GM12892 (cell line): ENCODE measurements at regions not wholly inside any gene's neighbourhood (a gene's known extent, or its start where the extent isn't known, plus 50 kb on each side); places are given as distances from the start of the nearest gene placed in this dataset.

Source experiments
- DNase-seq: peaks from one replicate; pipeline ENCODE4 v3.0.0; 2011; ENCODE audit not compliant: insufficient read length
- FAIRE-seq: peaks from 2 replicates; lab custom pipeline; 2011; peaks lifted over from hg19 to GRCh38; lab: Jason Lieb, UNC
- POLR2A ChIP-seq: IDR thresholded peaks from 2 replicates; pipeline ENCODE4 v1.6.1; 2011; ENCODE audit warnings: low read depth, low read length, control low read depth
- POLR2AphosphoS5 ChIP-seq: IDR thresholded peaks from 2 replicates; pipeline ENCODE4 v1.6.1; 2011; ENCODE audit warnings: low read depth, low read length, control low read depth
- TAF1 ChIP-seq: IDR thresholded peaks from 2 replicates; pipeline ENCODE4 v1.6.1; 2011; ENCODE audit warnings: low read depth, mild to moderate bottlenecking, control low read depth, low read length, borderline replicate concordance

- FAIRE-seq, result no peak
Observed at GRCh38 chr2:191738003-191738402, 60.1 kb downstream of the NABP1 start.

GRCh38 chr2:191738667-191739066 is 60.7 kb downstream of the NABP1 start:
- TF ChIP-seq TAF1 (no peak), POLR2AphosphoS5 (no peak), POLR2A (no peak)
- FAIRE-seq (no peak), DNase-seq (no peak)

More at GRCh38 chr2:191738003-191738402, 60.1 kb downstream of the NABP1 start:
- no peak for DNase-seq
- no peak for TF ChIP-seq POLR2AphosphoS5
- no peak for TF ChIP-seq POLR2A
- no peak for TF ChIP-seq TAF1

GRCh38 chr2:191739194-191739593 is 61.3 kb downstream of the NABP1 start:
- TF ChIP-seq POLR2AphosphoS5 (no peak), POLR2A (no peak), TAF1 (no peak)
- FAIRE-seq, result no peak
- DNase-seq, result no peak

GRCh38 chr2:191740016-191740419 is 62.1 kb downstream of the NABP1 start:
- DNase-seq, result no peak
- no peak for TF ChIP-seq POLR2A
- TF ChIP-seq TAF1, result no peak
- no peak for TF ChIP-seq POLR2AphosphoS5
- FAIRE-seq, result no peak

- no peak for FAIRE-seq
- no peak for DNase-seq
- TF ChIP-seq POLR2AphosphoS5 (no peak), POLR2A (no peak), TAF1 (no peak)
Observed at GRCh38 chr2:191740759-191741158, 62.8 kb downstream of the NABP1 start.

- DNase-seq (no peak), FAIRE-seq (no peak)
- TF ChIP-seq TAF1 (no peak), POLR2AphosphoS5 (no peak), POLR2A (no peak)
Observed at GRCh38 chr2:191746346-191747169, 68.6 kb downstream of the NABP1 start.

GRCh38 chr2:191747170-191747530 is 69.2 kb downstream of the NABP1 start:
- FAIRE-seq (peak; percentile 9), DNase-seq (no peak)
- no peak for TF ChIP-seq TAF1
- no peak for TF ChIP-seq POLR2AphosphoS5
- TF ChIP-seq POLR2A, result no peak

GRCh38 chr2:191748059-191748461 is 70.1 kb downstream of the NABP1 start:
- DNase-seq, result no peak
- peak; percentile 42 for FAIRE-seq
- TF ChIP-seq TAF1 (no peak), POLR2AphosphoS5 (no peak), POLR2A (no peak)

- TF ChIP-seq POLR2AphosphoS5 (no peak), POLR2A (no peak)
- no peak for DNase-seq
- peak; percentile 67 for FAIRE-seq
Observed at GRCh38 chr2:191748528-191749180, 70.7 kb downstream of the NABP1 start.

- DNase-seq (no peak), FAIRE-seq (peak; percentile 60)
- no peak for TF ChIP-seq POLR2AphosphoS5
- TF ChIP-seq POLR2A, result no peak
- no peak for TF ChIP-seq TAF1
Observed at GRCh38 chr2:191749181-191749540, 71.2 kb downstream of the NABP1 start.

- no peak for FAIRE-seq
- no peak for TF ChIP-seq TAF1
- no peak for TF ChIP-seq POLR2A
- TF ChIP-seq POLR2AphosphoS5, result no peak
- DNase-seq, result no peak
Observed at GRCh38 chr2:191754103-191754502, 76.2 kb downstream of the NABP1 start.

- DNase-seq (no peak), FAIRE-seq (no peak)
- TF ChIP-seq TAF1 (no peak), POLR2AphosphoS5 (no peak), POLR2A (no peak)
Observed at GRCh38 chr2:191756761-191757160, 78.8 kb downstream of the NABP1 start.
